HCT116 (cell line): ENCODE measurements at regions not wholly inside any gene's neighbourhood (a gene's known extent, or its start where the extent isn't known, plus 50 kb on each side); places are given as distances from the start of the nearest gene placed in this dataset.

ENCODE experiments used
- ATAC-seq: fragments of 200-7000 bp; cut with Tn5 transposase; 2 replicates; pipeline ENCODE4 v1.9.1; 2020; ENCODE audit warnings: mild to moderate bottlenecking, moderate library complexity
- BruUV-seq: library from RNA; stranded (reverse); fragments of 400-500 nt; replicated peaks from 2 replicates; lab custom pipeline; 2021; lab: Mats Ljungman, UMichigan
- CTCF ChIA-PET: fragments of 300-600 bp; sonication (Branson Sonifier 250); formaldehyde crosslinking; loops from one replicate; lab custom pipeline; 2021; ENCODE audit warnings: antibody characterized with exemption; lab: Charles Lee
- POLR2A ChIA-PET: fragments of 300-600, 350-600 bp; sonication (Branson Sonifier 250); formaldehyde crosslinking; loops from one replicate; lab custom pipeline; 2021; ENCODE audit warnings: antibody characterized with exemption; lab: Charles Lee
- RAD21 ChIA-PET, 2 experiments: fragments of 300-600 bp; sonication (Branson Sonifier 250); formaldehyde crosslinking; loops; one replicate each; lab custom pipeline; 2023; ENCODE audit warnings: low total read pairs in 2 of 2; ENCODE audit not compliant: uncharacterized antibody in 2 of 2, unreplicated experiment in 2 of 2, low non-redundant PET in 1 of 2; lab: Charles Lee
- DNase-seq: peaks from one replicate; pipeline ENCODE4 v3.0.0-alpha.2; 2010; ENCODE audit warnings: low read depth, low spot score
- H2AFZ ChIP-seq: fragments of 200-600 bp; shearing (Covaris generic), sonication (generic); 2 replicates; pipeline ENCODE4 v1.6.1; 2017; ENCODE audit warnings: low read depth, mixed run types, mixed read lengths, antibody characterized with exemption, low read length; ENCODE audit not compliant: poor library complexity, severe bottlenecking
- H3K27ac ChIP-seq: 2 replicates; pipeline ENCODE4 v1.5.1; 2012; ENCODE audit warnings: low read depth, low read length
- H3K27me3 ChIP-seq: fragments of 200-600 bp; sonication (generic); 2 replicates; pipeline ENCODE4 v1.6.1; 2016; ENCODE audit warnings: mixed run types, low read length, mixed read lengths; ENCODE audit not compliant: insufficient read depth
- H3K36me3 ChIP-seq, 2 experiments: fragments of 200-500 bp in 1 of 2; fragments of 200-600 bp in 1 of 2; sonication (Bioruptor generic) in 1 of 2; sonication (generic) in 1 of 2; 2 replicates each; pipeline versions ENCODE4 v1.5.1 to v1.6.1; 2014 to 2016; ENCODE audit warnings: low read length in 2 of 2, inconsistent platforms in 1 of 2, mixed read lengths in 1 of 2, mixed run types in 1 of 2; ENCODE audit not compliant: insufficient read depth in 2 of 2, control insufficient read depth in 1 of 2
- H3K4me1 ChIP-seq, 2 experiments: fragments of 200-600 bp in 1 of 2; sonication (generic) in 1 of 2; 2 replicates each; pipeline versions ENCODE4 v1.5.1 to v1.6.1; 2012 to 2017; ENCODE audit warnings: low read length in 2 of 2, inconsistent platforms in 1 of 2, mild to moderate bottlenecking in 1 of 2, mixed read lengths in 1 of 2, mixed run types in 1 of 2, moderate library complexity in 1 of 2; ENCODE audit not compliant: insufficient read depth in 2 of 2, control insufficient read depth in 1 of 2
- H3K4me2 ChIP-seq: fragments of 200-600 bp; sonication (generic); 2 replicates; pipeline ENCODE4 v1.6.1; 2017; ENCODE audit warnings: mixed run types, low read length, mixed read lengths
- H3K4me3 ChIP-seq, 2 experiments: fragments of 200-600 bp in 1 of 2; sonication (generic) in 1 of 2; replicated peaks in 1 of 2; 2 replicates each; pipeline ENCODE4 v1.5.1; 2011 to 2016; ENCODE audit warnings: low read length in 2 of 2, control low read depth in 1 of 2, low read depth in 1 of 2, mild to moderate bottlenecking in 1 of 2, mixed read lengths in 1 of 2, mixed run types in 1 of 2
- H3K79me2 ChIP-seq: fragments of 200-600 bp; sonication (generic); 2 replicates; pipeline ENCODE4 v1.6.1; 2017; ENCODE audit warnings: mild to moderate bottlenecking, mixed run types, low read length, moderate library complexity, mixed read lengths; ENCODE audit not compliant: insufficient read depth
- H3K9ac ChIP-seq: fragments of 200-600 bp; sonication (generic); 2 replicates; pipeline ENCODE4 v1.6.1; 2016; ENCODE audit warnings: low read length, mixed read lengths
- H3K9me2 ChIP-seq: fragments of 200-600 bp; sonication (generic), shearing (Covaris generic); 2 replicates; pipeline ENCODE4 v1.6.1; 2017; ENCODE audit warnings: mixed run types, mild to moderate bottlenecking, moderate library complexity; ENCODE audit not compliant: insufficient read depth
- H3K9me3 ChIP-seq, 2 experiments: fragments of 200-500 bp in 1 of 2; fragments of 200-600 bp in 1 of 2; sonication (Bioruptor generic) in 1 of 2; sonication (generic) in 1 of 2; 2 replicates each; pipeline ENCODE4 v1.6.1; 2014 to 2017; ENCODE audit warnings: low read length in 2 of 2, mixed read lengths in 2 of 2, inconsistent platforms in 1 of 2, low read depth in 1 of 2, mild to moderate bottlenecking in 1 of 2, mixed run types in 1 of 2, moderate library complexity in 1 of 2; ENCODE audit not compliant: control insufficient read depth in 1 of 2, insufficient read depth in 1 of 2
- H4K20me1 ChIP-seq: fragments of 200-600 bp; sonication (generic), shearing (Covaris generic); 2 replicates; pipeline ENCODE4 v1.6.1; 2017; ENCODE audit warnings: mixed run types, mild to moderate bottlenecking, moderate library complexity; ENCODE audit not compliant: insufficient read depth
- CBX3 ChIP-seq: IDR thresholded peaks from 2 replicates; pipeline ENCODE4 v1.6.1; 2012; ENCODE audit warnings: low read depth
- CEBPB ChIP-seq: IDR thresholded peaks from 2 replicates; pipeline ENCODE4 v1.6.1; 2012; ENCODE audit warnings: low read depth
- ELF1 ChIP-seq: IDR thresholded peaks from 2 replicates; pipeline ENCODE4 v1.6.1; 2012; ENCODE audit warnings: low read depth, borderline replicate concordance
- EZH2phosphoT487 ChIP-seq: fragments of 200-600 bp; IDR thresholded peaks from 2 replicates; pipeline ENCODE4 v1.6.1; 2018; ENCODE audit warnings: antibody characterized with exemption, borderline replicate concordance
- FOSL1 ChIP-seq: IDR thresholded peaks from 2 replicates; pipeline ENCODE4 v1.6.1; 2012; ENCODE audit warnings: low read depth
- POLR2A ChIP-seq: IDR thresholded peaks from 2 replicates; pipeline ENCODE4 v1.7.0; 2011; ENCODE audit warnings: borderline replicate concordance; ENCODE audit not compliant: insufficient read depth, insufficient read length; ENCODE audit errors: extremely low read depth
- POLR2AphosphoS5 ChIP-seq: IDR thresholded peaks from 2 replicates; pipeline ENCODE4 v1.6.1; 2011; ENCODE audit warnings: mild to moderate bottlenecking, low read depth, low read length, moderate library complexity
- RAD21 ChIP-seq: IDR thresholded peaks from 2 replicates; pipeline ENCODE4 v1.6.1; 2012; ENCODE audit warnings: low read depth, mild to moderate bottlenecking
- SIN3A ChIP-seq: IDR thresholded peaks from 2 replicates; pipeline ENCODE4 v1.6.1; 2012; ENCODE audit warnings: low read depth
- SRF ChIP-seq: IDR thresholded peaks from 2 replicates; pipeline ENCODE4 v1.6.1; 2012; ENCODE audit warnings: low read depth
- TCF7L2 ChIP-seq: IDR thresholded peaks from 2 replicates; pipeline ENCODE4 v1.7.0; 2011; ENCODE audit warnings: borderline replicate concordance, inconsistent platforms; ENCODE audit not compliant: insufficient read depth, insufficient read length; ENCODE audit errors: extremely low read depth
- ZFX ChIP-seq: fragments of 450-650 bp; IDR thresholded peaks from 2 replicates; pipeline ENCODE4 v1.6.1; 2017
- intact Hi-C: fragments of 100-400 bp; cut with micrococcal nuclease; formaldehyde crosslinking; loops from 2 replicates; pipeline ENCODE4 v1.10.0; 2022
- TF ChIP-seq, protein P1 (sequence below): IDR thresholded peaks from 2 replicates; pipeline ENCODE4 v1.6.1; 2011; ENCODE audit warnings: mild to moderate bottlenecking, low read length, moderate library complexity; ENCODE audit not compliant: insufficient replicate concordance; ENCODE audit errors: extremely low read depth
- TF ChIP-seq, protein P2 (sequence below), 3 experiments: fragments of 200-600 bp in 1 of 3; sonication (generic) in 1 of 3; IDR thresholded peaks in 2 of 3; conservative IDR thresholded peaks in 1 of 3; 2 replicates each; pipeline ENCODE4 v1.5.1; 2012 to 2017; ENCODE audit warnings: low read depth in 2 of 3, low read length in 2 of 3, antibody characterized with exemption in 1 of 3, borderline replicate concordance in 1 of 3, control low read depth in 1 of 3, mild to moderate bottlenecking in 1 of 3, mixed read lengths in 1 of 3, mixed run types in 1 of 3, moderate library complexity in 1 of 3; ENCODE audit not compliant: insufficient read depth in 1 of 3
- TF ChIP-seq, protein P3 (sequence below): IDR thresholded peaks from 2 replicates; pipeline ENCODE4 v1.6.1; 2012

DNA sequence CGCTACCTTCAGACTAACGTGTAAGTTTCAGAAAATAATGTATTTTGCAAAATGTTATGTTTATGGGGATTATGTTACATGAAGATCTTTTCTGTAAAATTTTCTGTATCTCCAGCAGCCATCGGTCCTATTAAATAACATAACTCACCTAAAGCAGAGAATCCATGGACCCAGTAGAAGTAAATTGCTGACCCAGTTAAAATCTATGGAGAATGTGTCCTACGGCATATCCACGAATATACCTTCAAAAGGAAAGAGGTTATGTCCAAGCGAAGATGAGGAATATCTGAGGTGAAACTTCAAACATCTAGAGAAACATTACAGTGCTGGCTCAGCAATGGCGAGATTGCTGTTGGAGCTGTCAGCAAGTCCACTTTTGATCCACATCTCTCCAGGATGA is 492.2 kb upstream of the ADAMTS16 start:
- Histone ChIP-seq H4K20me1 (no peaks in the 10 kb centered on the region), H3K4me2 (no peak overlapping the region), H3K27ac (no peak overlapping the region), H3K79me2 (no peaks in the 10 kb centered on the region), H2AFZ (no peak overlapping the region), H3K4me3 (no peak overlapping the region), H3K4me1 (no peaks in the 10 kb centered on the region), H3K9ac (no peak overlapping the region), H3K27me3 (no peaks in the 10 kb centered on the region), H3K36me3 (no peaks in the 10 kb centered on the region), H3K9me3 (peaks cover 3 to 22% of the 10 kb centered on the region in 2 experiments; a peak in 2 of 4 replicates), H3K9me2 (no peaks in the 10 kb centered on the region)
- CTCF ChIA-PET = no interaction called here
- ATAC-seq (no peak), DNase-seq (no peak)
- intact Hi-C loops = no loop called here
- no TSS peak for BruUV-seq
- POLR2A ChIA-PET = no interaction called here
- RAD21 ChIA-PET = no interaction called here
- TF ChIP-seq FOSL1 (no peak), ELF1 (no peak), ZFX (no peak)
- TF ChIP-seq, protein P1, sequence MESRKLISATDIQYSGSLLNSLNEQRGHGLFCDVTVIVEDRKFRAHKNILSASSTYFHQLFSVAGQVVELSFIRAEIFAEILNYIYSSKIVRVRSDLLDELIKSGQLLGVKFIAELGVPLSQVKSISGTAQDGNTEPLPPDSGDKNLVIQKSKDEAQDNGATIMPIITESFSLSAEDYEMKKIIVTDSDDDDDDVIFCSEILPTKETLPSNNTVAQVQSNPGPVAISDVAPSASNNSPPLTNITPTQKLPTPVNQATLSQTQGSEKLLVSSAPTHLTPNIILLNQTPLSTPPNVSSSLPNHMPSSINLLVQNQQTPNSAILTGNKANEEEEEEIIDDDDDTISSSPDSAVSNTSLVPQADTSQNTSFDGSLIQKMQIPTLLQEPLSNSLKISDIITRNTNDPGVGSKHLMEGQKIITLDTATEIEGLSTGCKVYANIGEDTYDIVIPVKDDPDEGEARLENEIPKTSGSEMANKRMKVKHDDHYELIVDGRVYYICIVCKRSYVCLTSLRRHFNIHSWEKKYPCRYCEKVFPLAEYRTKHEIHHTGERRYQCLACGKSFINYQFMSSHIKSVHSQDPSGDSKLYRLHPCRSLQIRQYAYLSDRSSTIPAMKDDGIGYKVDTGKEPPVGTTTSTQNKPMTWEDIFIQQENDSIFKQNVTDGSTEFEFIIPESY = no peak

DNA sequence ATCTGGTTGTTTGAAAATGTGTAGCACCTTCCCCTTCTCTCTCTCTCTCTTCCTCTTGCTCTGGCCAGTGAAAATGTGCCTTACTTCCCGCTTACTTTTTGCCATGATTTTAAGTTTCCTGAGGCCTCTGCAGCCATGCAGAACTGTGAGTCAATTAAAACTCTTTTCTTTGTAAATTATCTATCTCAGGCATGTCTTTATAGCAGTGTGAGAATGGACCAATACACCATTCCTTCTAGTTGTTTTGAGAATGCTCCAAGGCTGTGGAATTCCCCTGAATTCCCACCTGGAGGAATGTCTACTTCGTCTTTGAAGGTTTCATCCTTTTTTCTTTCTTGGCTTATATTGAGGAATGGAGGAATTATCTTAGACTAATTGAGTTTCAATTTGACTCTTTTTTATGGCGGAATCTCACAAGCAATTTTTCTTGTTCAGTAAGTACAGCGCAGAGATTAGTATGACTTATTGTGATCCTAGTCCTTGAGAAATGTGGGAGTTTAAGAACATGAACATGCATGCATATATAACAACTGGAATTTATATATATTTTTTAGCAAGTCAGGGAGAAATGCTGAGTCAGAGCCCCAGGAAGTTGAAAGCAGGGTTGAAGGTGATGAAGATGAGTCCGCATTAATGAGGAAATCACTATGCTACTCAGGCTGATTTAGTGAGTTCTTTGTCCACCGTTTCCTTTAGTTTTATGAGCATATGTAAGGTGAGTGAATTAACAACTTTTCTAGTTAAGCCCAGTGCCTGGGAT is 488.1 kb upstream of the ADAMTS16 start:
- POLR2A ChIA-PET = no interaction called here
- peaks cover 0 to 26% of the 10 kb centered on the region in 2 experiments; a peak in 2 of 4 replicates for H3K9me3 ChIP-seq
- TF ChIP-seq CBX3 (no peak), FOSL1 (no peak), EZH2phosphoT487 (no peak), TCF7L2 (no peak), SRF (no peak), CEBPB (no peak), SIN3A (no peak), POLR2AphosphoS5 (no peak), RAD21 (no peak), ZFX (no peak), POLR2A (no peak)
- TF ChIP-seq, protein P2, sequence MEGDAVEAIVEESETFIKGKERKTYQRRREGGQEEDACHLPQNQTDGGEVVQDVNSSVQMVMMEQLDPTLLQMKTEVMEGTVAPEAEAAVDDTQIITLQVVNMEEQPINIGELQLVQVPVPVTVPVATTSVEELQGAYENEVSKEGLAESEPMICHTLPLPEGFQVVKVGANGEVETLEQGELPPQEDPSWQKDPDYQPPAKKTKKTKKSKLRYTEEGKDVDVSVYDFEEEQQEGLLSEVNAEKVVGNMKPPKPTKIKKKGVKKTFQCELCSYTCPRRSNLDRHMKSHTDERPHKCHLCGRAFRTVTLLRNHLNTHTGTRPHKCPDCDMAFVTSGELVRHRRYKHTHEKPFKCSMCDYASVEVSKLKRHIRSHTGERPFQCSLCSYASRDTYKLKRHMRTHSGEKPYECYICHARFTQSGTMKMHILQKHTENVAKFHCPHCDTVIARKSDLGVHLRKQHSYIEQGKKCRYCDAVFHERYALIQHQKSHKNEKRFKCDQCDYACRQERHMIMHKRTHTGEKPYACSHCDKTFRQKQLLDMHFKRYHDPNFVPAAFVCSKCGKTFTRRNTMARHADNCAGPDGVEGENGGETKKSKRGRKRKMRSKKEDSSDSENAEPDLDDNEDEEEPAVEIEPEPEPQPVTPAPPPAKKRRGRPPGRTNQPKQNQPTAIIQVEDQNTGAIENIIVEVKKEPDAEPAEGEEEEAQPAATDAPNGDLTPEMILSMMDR (IDR thresholded peaks at IDR 0.05 in 2 of 3, conservative IDR thresholded peaks at IDR 0.05 in 1 of 3; ENCODE audit: borderline replicate concordance in 1 of 3, insufficient read depth in 1 of 3, low read depth in 2 of 3, low read length in 2 of 3) = no peak
- TF ChIP-seq, protein P3, sequence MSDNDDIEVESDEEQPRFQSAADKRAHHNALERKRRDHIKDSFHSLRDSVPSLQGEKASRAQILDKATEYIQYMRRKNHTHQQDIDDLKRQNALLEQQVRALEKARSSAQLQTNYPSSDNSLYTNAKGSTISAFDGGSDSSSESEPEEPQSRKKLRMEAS = no peak
- H2AFZ ChIP-seq = no peak overlapping the region
- BruUV-seq = no TSS peak
- H3K4me2 ChIP-seq = no peak overlapping the region
- H3K4me1 ChIP-seq = no peaks in the 10 kb centered on the region
- no peak overlapping the region for H3K4me3 ChIP-seq
- RAD21 ChIA-PET = no interaction called here
- H3K79me2 ChIP-seq = no peaks in the 10 kb centered on the region
- no peak for ATAC-seq
- H3K27me3 ChIP-seq = no peaks in the 10 kb centered on the region
- H3K27ac ChIP-seq = no peak overlapping the region
- H3K36me3 ChIP-seq = no peaks in the 10 kb centered on the region
- intact Hi-C loops = no loop called here
- no peak overlapping the region for H3K9ac ChIP-seq
- CTCF ChIA-PET = no interaction called here
- no peaks in the 10 kb centered on the region for H3K9me2 ChIP-seq
- H4K20me1 ChIP-seq = no peaks in the 10 kb centered on the region
- DNase-seq = no peak
